SHP77 (cell line): ENCODE measurements at regions not wholly inside any gene's neighbourhood (a gene's known extent, or its start where the extent isn't known, plus 50 kb on each side); places are given as distances from the start of the nearest gene placed in this dataset.
A peak's percentile ranks its signal among the peaks of the same experiment; 100 is the strongest.

Experiments
- DNase-seq, 2 experiments: peaks; one replicate each; lab custom pipeline; 2025; lab: John Stamatoyannopoulos, UW

DNA sequence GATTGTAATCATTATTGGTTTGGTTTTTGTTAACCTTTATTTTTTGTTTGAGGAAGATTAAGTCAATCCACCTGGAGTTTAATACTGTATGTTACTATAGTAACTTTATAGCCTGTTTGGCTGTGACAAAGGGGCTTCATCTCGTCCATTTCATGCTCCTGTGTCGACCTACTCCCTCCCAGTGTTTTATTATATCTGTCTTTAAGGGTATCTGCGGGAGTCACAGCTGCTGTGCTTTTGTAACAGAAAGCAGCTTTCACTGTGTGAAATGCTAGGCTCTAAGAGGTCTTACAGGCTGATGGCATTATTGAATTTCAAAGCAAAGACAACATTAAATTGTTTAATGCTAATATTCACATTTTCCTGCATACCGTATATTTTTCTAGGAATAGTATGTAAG lies 698.0 kb upstream of the POU3F2 start:
- DNase-seq, result peak in 1 of 2 experiments; percentile 22

DNA sequence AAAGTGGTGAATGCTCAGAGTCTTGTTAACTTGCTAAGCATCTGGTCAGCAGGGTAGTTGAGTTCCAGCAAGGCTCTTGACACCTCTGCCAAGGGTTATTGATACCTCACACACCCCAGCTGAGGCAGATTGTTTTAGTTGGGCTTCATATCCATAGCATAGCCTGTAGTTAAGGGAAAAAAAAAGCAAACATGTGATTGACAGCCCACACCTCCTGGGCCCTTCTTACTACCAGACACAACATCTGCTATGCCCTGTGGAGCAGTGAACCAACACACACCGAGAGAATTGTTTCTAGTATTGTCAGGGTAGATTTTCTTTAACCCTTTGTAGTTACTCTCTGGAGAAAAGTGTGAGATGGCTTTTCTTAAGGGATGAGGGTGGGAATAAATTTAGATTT lies 697.0 kb upstream of the POU3F2 start:
- peak in 1 of 2 experiments; percentile 4 for DNase-seq

DNA sequence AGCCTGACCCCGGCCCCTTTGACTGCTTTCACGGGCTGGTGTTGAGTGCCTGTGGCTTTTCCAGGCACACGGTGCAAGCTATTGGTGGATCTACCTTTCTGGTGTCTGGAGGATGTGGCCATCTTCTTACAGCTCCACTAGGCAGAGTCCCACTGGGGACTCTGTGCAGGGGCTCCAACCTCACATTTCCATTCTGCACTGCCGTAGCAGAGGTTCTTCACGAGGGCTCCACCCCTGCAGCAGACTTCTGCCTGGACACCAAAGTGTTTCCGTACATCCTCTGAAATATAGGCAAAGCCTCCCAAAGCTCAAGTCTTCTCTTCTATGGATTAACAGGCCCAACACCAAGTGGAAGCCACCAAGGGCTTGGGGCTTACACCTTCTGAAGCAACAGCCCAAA lies 691.5 kb upstream of the POU3F2 start:
- DNase-seq, result no peak

DNA sequence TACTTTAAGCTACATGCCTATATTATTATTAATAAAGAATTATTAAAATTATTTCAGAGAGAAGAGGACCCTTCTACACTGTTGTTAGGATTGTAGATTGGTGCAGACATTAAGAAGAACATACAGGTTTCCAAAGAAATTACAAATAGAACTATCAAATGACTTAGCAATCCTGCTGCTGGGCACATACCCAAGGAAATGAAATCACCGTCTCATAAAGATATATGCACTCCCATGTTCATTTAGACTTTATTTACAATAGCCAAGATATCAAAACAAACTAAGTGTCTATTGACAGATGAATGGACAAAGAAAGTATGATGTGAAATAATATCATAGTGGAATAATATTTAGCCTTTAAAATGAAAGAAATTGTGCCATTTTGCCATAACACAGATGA lies 687.7 kb upstream of the POU3F2 start:
- no peak for DNase-seq

DNA sequence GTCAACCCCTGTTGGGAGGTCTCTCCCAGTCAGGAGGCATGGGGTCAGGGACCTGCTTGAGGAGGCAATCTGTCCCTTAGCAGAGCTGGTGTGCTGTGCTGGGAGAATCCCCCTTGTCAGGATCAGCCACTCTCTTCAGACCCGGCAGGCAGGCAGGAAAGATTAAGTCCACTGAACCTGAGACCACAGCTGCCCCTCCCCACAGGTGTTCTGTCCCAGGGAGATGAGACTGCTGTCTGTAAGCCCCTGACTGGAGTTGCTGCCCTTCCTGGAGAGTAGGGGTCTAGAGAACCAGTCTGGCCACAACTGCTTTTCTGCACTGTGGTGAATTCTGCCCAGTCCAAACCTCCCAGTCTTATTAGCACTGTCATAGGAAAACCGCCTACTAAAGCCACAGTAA lies 677.8 kb upstream of the POU3F2 start:
- no peak for DNase-seq

DNA sequence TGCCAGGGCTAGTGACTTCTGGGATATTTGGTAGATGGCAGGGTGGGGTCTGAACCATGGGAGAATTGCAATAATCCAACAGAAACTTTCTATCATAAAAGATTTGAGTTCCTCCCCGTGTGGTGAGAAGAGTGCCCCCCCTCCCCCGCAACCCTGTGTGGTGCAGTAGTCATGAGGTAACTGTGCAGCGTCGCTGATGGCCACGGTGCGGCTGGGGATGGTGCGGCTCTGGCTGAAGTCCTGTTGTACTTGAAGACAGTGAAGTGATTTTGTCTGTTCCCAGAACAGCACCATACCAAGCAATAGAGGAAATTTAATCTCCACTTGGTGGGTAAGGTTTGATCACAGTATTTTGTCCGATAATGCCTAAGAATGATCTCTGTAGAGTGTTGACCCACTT lies 654.8 kb upstream of the POU3F2 start:
- DNase-seq, result no peak

DNA sequence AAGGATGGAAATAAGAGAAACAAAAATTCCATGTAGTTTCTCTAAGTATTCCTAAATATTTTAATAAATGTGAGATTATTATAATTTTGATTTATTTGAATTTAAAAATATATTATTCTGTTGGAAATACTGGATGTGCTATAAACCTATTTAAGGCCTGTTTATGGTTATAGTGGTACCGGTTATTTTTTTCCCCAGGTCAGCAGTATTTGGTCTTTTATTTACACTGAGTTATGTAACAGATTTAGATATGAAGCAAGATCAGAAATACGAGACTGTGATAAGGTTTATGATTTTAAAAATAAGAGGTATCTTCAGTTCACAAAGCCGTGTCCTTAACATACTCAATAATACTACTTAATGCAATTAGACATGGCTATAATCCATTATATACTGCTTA lies 634.3 kb upstream of the POU3F2 start:
- no peak for DNase-seq

DNA sequence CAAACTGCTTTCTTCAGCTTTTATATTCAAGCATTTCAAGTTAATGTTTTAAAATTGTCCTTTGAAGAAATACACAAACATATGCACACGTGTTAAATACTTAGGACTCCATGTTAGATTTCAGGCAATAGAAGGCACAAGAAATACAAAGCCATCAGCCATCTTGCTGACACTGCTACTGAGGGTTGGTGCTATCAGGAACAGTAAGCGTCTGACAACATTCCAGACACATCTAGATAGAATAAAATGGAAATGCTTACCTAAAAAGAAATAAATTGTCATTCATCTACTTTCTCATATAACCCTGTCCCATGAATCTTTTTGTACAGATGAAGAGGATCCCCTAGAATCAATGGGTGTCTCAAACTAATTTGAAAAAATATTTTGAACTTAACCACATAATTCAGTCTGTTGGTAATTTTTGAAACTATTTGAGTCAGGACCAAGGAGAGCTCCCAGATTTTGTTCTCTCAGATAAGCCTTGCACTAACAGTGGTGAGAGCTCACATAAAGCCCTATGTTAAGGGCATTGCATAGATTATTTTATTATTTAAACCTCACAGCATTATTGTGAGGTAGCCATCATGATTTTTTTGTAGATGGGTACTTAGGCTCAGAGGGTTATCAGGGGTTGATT lies 631.1 kb upstream of the POU3F2 start:
- DNase-seq, result no peak

DNA sequence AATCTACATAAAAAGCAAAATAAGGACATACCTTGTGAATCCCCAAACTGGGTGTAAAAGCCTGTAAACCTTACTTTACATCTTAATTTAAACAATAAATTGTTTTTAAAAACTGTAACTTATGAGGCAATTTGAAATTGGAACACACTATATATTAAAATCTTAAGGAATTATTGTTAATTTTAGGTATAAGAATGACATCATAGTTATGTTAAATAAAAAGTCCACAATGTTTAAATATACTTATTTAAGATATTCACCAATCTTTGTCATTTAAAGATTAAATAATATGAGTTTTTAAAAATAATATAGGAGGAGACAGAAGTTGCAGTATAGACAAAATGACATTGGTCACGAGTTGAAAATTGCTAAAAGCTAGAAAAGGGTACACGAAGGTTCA lies 621.9 kb upstream of the POU3F2 start:
- DNase-seq, result no peak

DNA sequence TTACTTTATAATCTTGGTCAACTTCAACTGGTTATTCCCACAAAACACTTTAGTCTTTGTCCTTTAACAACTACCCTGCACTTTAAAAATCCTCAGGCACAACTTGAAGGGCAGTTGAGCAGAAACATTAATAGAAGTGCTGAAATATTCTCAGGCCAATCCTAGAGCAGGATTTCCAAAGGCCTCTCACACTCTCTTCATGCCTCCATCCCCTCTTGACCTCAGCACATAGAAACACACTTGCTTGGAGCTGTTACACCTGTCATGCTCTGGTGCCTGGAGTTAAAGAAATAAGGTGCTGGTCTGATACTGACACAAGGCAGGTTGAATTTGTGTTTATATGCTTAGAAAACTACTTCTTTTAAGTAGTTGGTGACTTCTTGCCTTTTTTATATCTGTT lies 618.8 kb upstream of the POU3F2 start:
- DNase-seq, result no peak

DNA sequence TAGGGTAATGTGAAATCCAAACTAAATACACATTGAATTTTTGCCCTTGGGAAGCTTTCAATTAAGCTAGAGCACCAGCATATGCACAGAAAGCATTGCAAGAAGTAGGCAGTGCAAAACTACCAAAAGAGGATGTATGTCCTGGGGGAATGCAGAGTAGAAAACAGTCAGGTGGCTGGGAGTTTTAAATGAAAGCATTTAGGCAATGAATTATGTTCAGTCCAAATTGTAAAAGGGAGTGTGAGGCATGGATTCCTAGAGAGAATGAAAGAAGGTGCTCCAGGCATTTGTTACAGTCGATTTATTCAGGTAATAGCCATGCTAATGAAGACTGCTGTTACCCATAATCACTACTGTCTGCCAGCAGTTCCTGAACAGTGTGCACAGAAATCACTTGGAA lies 604.1 kb upstream of the POU3F2 start:
- no peak for DNase-seq

DNA sequence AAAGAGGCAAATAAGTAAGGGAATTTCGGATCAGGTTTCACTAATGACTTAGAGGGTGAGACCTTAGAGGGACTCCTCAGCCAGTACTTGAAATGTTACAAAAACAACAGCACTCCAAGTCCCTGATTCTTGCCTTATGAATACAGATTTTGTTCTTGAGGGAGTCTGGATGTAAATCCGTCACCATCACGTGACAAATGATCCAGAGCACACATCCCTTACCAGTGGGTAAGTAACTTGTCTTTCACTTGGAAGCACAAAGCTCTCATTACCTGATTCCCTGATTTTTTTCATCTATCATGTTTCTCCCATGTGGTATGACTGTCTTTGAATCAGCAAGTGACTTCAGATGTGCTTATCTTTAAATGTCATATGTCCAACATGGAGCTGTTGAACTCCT lies 595.3 kb upstream of the POU3F2 start:
- DNase-seq, result no peak

DNA sequence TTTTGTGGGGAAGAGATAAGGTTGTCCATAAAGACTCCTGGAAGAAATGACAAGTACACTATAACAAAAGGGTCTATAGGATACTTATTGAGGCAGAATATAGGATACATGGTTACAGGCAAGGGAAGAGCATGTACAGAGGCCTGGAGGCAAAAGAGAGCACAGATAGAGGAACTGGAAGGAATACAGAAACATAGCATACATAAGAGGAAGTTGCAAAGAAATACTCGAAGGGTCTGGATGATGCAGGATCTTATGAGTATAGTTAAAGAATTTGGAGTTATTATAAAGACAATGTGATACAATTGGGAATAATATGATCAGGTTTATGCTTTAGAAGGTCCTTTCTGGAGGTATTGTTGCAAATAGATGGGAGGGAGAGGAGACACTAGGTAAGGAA lies 592.7 kb upstream of the POU3F2 start:
- no peak for DNase-seq

DNA sequence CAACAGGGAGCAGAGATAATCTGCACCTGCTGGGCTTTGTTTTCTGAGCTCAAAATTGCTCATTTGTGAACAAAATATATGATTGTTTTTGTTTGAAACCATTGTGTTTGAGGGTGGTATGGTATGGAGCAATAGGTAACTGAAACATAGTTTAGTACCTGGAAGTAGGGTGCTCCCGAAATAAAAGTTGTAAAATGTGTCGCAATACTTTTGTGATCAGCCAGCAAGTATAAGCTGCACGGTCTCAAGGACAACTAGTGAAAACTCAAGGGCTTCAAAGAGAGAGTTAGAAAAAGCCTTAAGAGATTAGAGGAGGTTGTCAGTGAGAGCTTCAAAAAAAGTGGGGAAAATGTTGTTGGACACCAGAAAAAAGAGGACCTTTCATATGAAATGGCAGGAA lies 579.8 kb upstream of the POU3F2 start:
- no peak for DNase-seq

DNA sequence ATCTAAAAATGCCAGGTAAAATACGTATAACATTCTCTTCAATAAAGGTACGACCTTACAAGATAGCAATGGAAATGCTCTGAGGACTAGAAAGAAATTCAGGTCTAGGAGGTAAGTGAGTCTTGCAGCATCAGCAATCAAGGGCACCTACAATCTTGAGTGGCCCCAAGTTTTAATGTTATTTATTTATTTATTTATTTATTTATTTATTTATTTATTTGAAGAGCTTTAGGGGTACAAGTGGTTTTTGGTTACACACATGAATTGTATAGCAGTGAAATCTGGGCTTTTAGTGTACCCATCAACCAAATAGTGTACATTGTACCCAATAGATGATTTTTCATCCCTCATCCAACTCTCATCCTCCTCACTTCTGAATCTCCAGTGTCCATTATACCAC lies 574.0 kb upstream of the POU3F2 start:
- no peak for DNase-seq

DNA sequence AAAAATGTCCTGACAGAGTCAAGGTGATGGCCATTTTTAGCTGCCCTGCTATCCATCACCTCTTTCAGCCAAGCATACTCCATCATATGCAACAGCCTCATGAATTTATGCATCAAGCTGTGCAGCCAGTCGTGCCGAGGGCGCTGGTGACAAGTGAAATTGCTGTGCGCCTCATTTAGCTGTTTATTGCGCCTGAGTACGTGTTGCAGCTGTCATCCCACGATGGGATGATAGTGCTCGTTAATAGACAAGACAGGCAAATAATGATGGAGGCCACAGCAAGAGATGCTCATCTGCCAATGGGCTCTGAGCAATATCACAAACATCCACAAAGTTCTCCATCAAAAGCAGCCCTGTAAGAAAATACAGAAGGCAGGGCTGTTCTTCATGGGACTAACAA lies 562.3 kb upstream of the POU3F2 start:
- no peak for DNase-seq

DNA sequence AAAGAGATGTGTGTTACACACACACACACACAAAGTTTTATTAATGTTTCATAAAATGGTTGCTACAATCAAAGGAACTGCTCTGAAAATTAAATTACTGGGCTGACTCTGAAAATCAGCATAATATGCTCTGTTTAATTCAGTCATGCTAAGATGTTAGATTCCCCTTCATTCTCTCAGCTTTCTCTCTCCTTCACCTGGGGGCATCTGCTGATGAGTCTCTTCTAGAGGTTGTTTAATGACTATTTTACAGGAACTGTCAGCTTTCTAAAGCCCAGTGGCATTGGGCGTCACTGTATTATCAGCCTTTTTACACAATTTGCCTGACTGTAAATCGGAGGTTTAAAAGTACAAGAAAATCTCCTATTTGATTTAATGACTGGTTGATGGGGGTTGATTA lies 559.7 kb upstream of the POU3F2 start:
- DNase-seq, result no peak

DNA sequence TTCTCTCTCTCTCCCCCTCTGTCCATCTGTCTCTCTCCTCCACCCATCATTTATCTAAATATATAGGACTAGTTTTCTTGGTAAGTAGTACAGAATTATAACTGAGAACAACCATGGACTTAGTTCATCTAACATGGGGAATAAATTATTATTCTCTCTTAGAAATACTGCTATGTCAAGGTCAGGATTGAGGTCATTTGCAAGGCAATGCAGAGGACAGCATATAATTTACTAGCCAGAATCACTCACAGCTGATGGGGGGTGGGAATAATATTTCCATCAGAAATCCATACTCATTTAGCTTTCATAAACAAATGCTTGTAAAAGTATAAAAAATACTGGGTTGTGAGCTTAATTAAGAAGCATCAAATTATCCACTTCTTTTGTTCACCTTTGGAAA lies 553.9 kb upstream of the POU3F2 start:
- DNase-seq, result no peak

DNA sequence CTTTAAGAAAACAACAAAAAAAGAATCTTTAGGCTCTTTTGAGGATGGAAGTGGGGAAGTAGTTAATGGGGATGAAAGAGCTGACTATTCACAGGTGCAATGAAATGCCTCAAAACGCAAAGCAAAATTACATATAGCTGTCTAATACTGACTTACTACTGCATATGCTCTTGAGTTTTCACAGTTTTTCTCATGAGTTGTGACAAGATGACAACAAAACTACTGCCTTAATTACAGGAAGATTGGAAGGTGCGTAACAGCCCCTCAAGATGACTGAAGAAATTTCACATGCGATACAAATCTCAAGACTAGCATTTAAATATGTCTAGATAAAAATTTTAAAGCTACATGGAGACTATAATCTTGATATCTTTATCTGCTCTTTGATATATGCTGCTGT lies 547.8 kb upstream of the POU3F2 start:
- no peak for DNase-seq

DNA sequence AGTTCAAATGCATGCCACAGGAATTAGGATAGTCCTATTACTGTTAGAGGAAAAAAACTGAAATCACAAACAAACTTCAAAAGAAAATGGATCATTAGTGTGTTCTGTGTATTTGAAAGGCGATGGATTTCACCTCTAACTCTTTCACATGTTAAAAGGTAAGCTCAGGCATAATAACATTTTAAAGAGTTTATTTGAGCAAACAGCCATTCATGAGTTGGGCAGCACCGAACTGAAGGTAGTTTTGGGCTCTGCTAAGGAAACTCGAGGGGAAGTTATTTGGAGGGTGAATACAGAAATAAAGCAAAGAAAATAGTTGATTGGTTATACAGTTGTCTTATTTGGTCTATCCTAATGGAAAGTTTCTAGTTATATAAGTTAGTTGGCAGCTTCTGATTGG lies 546.5 kb upstream of the POU3F2 start:
- DNase-seq, result no peak

DNA sequence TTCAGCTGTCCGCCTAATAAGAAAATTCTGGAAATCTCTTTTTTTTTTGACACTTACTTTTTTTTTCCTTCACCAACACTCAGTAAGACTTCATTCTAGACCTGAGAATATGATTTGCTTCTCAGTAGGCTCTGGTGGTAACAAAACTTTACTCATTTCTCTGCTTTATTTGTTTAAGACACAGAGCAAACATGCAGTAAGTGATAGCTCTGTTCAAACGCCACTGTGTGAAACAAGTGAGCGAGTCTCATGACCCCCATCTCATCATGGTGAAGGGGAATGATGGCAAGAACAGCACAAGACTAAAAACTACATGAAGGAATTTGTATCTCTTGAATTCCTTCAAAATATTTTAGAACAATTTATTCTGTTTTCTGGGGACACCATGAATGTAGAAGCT lies 541.6 kb upstream of the POU3F2 start:
- DNase-seq, result no peak

DNA sequence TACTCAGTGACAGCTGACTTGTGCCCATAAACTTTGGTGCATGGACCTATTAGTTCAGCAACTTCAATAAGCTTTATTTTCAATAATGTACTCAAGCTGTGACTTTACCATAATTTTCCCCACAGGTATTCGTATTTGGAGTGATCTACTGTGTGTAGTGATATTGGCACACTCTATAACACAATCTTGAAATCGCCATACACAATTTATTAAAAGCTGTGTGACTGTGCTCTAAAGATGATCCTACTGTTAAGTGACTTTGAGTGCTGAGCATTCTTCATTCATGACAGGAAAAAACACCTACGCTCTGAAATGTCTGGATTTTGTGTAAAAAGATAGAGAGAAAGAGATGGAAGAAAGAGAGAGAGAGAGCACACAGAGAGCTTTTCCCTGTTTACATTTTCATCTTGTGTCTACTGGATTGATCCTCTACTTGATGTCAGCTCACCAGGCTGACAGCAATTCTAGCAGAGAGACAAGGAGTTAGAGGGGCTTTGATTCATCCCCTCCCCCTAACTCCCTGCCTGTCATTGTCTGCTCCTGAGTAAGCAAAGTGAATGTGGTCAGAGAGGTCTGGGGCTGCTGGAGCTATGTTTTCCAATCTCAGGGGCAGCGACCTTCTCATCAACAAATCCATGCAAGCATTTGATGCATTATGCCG lies 538.7 kb upstream of the POU3F2 start:
- DNase-seq, result no peak

DNA sequence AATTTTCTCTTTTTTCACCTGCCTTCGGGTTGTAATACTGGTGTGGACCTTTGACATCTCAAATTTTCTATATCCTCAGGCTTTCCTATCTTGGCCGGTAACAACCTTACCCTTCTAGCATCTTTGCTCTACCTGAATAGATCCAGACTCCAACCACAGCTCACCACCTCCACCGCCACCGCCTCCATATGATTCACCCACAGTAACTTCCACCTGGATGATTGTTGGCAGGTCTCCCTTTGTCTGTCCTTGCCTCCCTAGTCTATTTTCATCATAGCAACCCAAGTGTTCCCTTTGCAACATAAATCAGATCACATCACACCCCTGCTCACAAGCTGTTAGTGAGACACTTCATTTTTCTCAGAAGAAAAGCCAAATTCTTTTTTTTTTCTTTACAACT lies 525.8 kb upstream of the POU3F2 start:
- no peak for DNase-seq

DNA sequence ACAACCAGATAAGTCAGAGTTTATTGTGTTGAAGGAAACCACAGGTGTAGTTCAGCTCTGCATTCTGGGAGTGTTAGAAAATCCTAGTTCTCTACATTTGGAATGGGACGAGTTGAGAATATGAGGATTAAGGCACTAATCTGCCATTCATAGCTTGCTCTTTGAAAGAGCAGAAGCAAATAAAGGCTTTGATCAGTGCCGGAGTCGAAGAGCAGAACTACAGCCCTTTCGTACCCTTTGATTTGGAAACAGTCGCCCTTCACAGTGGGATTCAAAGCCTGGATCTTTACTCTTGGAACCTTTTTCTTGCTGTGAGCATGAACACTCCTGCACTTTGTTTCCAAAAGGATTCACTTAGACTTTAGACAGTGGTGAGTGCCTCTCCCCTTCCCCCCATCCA lies 523.9 kb upstream of the POU3F2 start:
- DNase-seq, result no peak
